Prostate gland (tissue), 2 donors: ENCODE measurements at regions not wholly inside any gene's neighbourhood (a gene's known extent, or its start where the extent isn't known, plus 50 kb on each side); places are given as distances from the start of the nearest gene placed in this dataset.

ENCODE experiments used
- DNase-seq: peaks from one replicate; pipeline ENCODE4 v3.0.0-alpha.2; 2019; ENCODE audit warnings: low spot score
- H3K27ac ChIP-seq, 2 donors: fragments of 200-600 bp; sonication (generic); 2 replicates each; pipeline ENCODE4 v1.5.1; 2017 to 2019
- H3K27me3 ChIP-seq: fragments of 200-600 bp; sonication (generic); replicated peaks from 2 replicates; pipeline ENCODE4 v1.5.1; 2019; ENCODE audit not compliant: insufficient read depth
- H3K36me3 ChIP-seq, 2 donors: fragments of 200-600 bp; sonication (generic); 1 replicate in 1 of 2; 2 replicates in 1 of 2; pipeline versions ENCODE4 v1.5.1 to v1.8.1; 2017 to 2019
- H3K4me1 ChIP-seq: fragments of 200-600 bp; sonication (generic); replicated peaks from 2 replicates; pipeline ENCODE4 v1.5.1; 2019
- H3K4me3 ChIP-seq, 2 donors: fragments of 200-600 bp; sonication (generic); 2 replicates each; pipeline ENCODE4 v1.5.1; 2017 to 2019
- H3K9me3 ChIP-seq: fragments of 200-600 bp; sonication (generic); 2 replicates; pipeline ENCODE4 v1.5.1; 2017
- CTCF ChIP-seq, 4 experiments: fragments of 200-600 bp in 2 of 4; fragments of 450-650 bp in 2 of 4; sonication (generic) in 2 of 4; IDR thresholded peaks; 1 replicate in 3 of 4; 2 replicates in 1 of 4; pipeline ENCODE4 v1.5.1; 2016 to 2019; ENCODE audit warnings: antibody characterized with exemption in 4 of 4, mild to moderate bottlenecking in 2 of 4, moderate library complexity in 2 of 4
- POLR2A ChIP-seq: fragments of 450-650 bp; IDR thresholded peaks from one replicate; pipeline ENCODE4 v1.6.1; 2016; ENCODE audit warnings: antibody characterized with exemption, mild to moderate bottlenecking
- POLR2AphosphoS5 ChIP-seq: sonication (generic); formaldehyde crosslinking; IDR thresholded peaks from one replicate; pipeline ENCODE4 v1.6.1; 2017; ENCODE audit warnings: antibody characterized with exemption
- WGBS: methylation state at CpG from one replicate; pipeline ENCODE4 v1.1.5; 2018; 5-methylcytosine and 5-hydroxymethylcytosine counted together
- intact Hi-C: fragments of 100-400 bp; cut with DNase I; formaldehyde crosslinking; loops from one replicate; pipeline ENCODE4 v1.14.2; 2022

- H3K27me3 ChIP-seq, result no peaks in the 10 kb centered on the region
- TF ChIP-seq POLR2AphosphoS5 (no peak), CTCF (IDR thresholded peaks at IDR 0.05) (no peak), POLR2A (no peak)
- 56% methylated on average over 1 of the region's 1 CpG for WGBS
- H3K9me3 ChIP-seq, result no peaks in the 10 kb centered on the region
- no peak overlapping the region for H3K27ac ChIP-seq
- no peak for DNase-seq
- H3K4me3 ChIP-seq, result no peak overlapping the region
- no peaks in the 10 kb centered on the region for H3K36me3 ChIP-seq
- intact Hi-C loops, result no loop called here
- H3K4me1 ChIP-seq, result no peaks in the 10 kb centered on the region
Measured at GRCh38 chr15:47466357-47466756, 250.9 kb upstream of the SEMA6D start.

- H3K27me3 ChIP-seq, result no peaks in the 10 kb centered on the region
- no peak overlapping the region for H3K27ac ChIP-seq
- intact Hi-C loops, result no loop called here
- no peak for TF ChIP-seq CTCF (IDR thresholded peaks at IDR 0.05)
- no peak for TF ChIP-seq POLR2AphosphoS5
- TF ChIP-seq POLR2A, result no peak
- H3K4me3 ChIP-seq, result no peak overlapping the region
- no peaks in the 10 kb centered on the region for H3K9me3 ChIP-seq
- no peaks in the 10 kb centered on the region for H3K4me1 ChIP-seq
- no peak for DNase-seq
- H3K36me3 ChIP-seq, result no peaks in the 10 kb centered on the region
- WGBS, result 73% methylated on average over 4 of the region's 4 CpGs
Measured at GRCh38 chr15:47470983-47471382, 246.3 kb upstream of the SEMA6D start.

GRCh38 chr15:47473106-47473725 lies 244.1 kb upstream of the SEMA6D start:
- Histone ChIP-seq H3K4me3 (no peak overlapping the region), H3K27me3 (no peaks in the 10 kb centered on the region), H3K9me3 (no peaks in the 10 kb centered on the region), H3K27ac (no peak overlapping the region), H3K36me3 (no peaks in the 10 kb centered on the region), H3K4me1 (no peaks in the 10 kb centered on the region)
- DNase-seq, result no peak
- intact Hi-C loops, result no loop called here
- no peak for TF ChIP-seq CTCF (IDR thresholded peaks at IDR 0.05)
- TF ChIP-seq POLR2A, result no peak
- no peak for TF ChIP-seq POLR2AphosphoS5
- WGBS, result 65% methylated on average over 6 of the region's 6 CpGs

GRCh38 chr15:47473832-47474231 lies 243.5 kb upstream of the SEMA6D start:
- no peak overlapping the region for H3K27ac ChIP-seq
- H3K27me3 ChIP-seq, result no peaks in the 10 kb centered on the region
- no peak overlapping the region for H3K4me3 ChIP-seq
- no peaks in the 10 kb centered on the region for H3K4me1 ChIP-seq
- DNase-seq, result peak; percentile 4
- TF ChIP-seq POLR2A (no peak), POLR2AphosphoS5 (peak; percentile 35)
- intact Hi-C loops, result no loop called here
- WGBS, result 18% methylated on average over 4 of the region's 4 CpGs
- no peaks in the 10 kb centered on the region for H3K9me3 ChIP-seq
- no peaks in the 10 kb centered on the region for H3K36me3 ChIP-seq

- Histone ChIP-seq H3K4me3 (no peak overlapping the region), H3K27me3 (no peaks in the 10 kb centered on the region), H3K4me1 (no peaks in the 10 kb centered on the region), H3K9me3 (no peaks in the 10 kb centered on the region), H3K36me3 (no peaks in the 10 kb centered on the region), H3K27ac (no peak overlapping the region)
- intact Hi-C loops, result no loop called here
- TF ChIP-seq CTCF (IDR thresholded peaks at IDR 0.05) (no peak), POLR2AphosphoS5 (no peak), POLR2A (no peak)
- WGBS, result 73% methylated on average over 2 of the region's 2 CpGs
- no peak for DNase-seq
Measured at GRCh38 chr15:47475336-47475735, 242.0 kb upstream of the SEMA6D start.
